ENCODE measurements at regions not wholly inside any gene's neighbourhood (a gene's known extent, or its start where the extent isn't known, plus 50 kb on each side); places are given as distances from the start of the nearest gene placed in this dataset.

DNA sequence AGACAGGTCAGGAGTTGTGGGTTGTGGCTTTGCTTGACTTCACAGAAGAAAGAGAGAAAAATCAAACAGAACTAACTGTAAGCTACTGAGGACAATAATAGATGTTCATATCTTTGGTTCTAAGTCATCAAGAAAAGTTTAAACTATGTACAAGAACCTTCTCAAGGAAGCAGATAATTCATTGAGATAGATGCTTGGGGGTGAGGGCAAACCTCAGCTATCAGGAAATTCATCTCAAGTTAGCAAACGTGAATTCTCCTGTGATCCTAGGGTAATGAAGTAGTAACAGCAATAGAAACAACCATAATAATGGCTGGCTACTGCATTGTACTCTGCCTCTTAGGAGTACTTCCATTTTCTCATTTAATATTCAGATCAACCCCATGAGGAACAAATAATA, 506.2 kb downstream of the PLPP3 start:
- TF ChIP-seq POLR2A (IDR thresholded peaks at IDR 0.05; ENCODE audit: low read depth, low read length) (no peak), POLR2AphosphoS5 (IDR thresholded peaks at IDR 0.05; ENCODE audit: low read depth, low read length) (no peak), TAF1 (IDR thresholded peaks at IDR 0.05; ENCODE audit: low read depth, low read length) (no peak), PAX5 (IDR thresholded peaks at IDR 0.05; ENCODE audit: insufficient read depth, low read length, severe bottlenecking) (no peak)
